CD4-positive, CD25-positive, alpha-beta regulatory T cell (primary cell): ENCODE measurements at regions not wholly inside any gene's neighbourhood (a gene's known extent, or its start where the extent isn't known, plus 50 kb on each side); places are given as distances from the start of the nearest gene placed in this dataset.

Experiments used
- ATAC-seq, 2 donors: fragments of 150-1000 bp; cut with Tn5 transposase; one replicate each; pipeline ENCODE4 v1.10.0; 2021; ENCODE audit warnings: low read depth in 2 of 2, moderate number of reproducible peaks in 2 of 2, moderate library complexity in 1 of 2
- DNase-seq, 3 donors: peaks; one replicate each; pipeline versions ENCODE4 v3.0.0 to v3.0.0-alpha.2; 2012 to 2022; ENCODE audit warnings: mixed read lengths in 1 of 3
- H3K27ac ChIP-seq: one replicate; pipeline ENCODE4 v1.7.0; 2013; ENCODE audit warnings: mild to moderate bottlenecking, low read length; ENCODE audit not compliant: insufficient read depth, poor library complexity, severe bottlenecking
- H3K27me3 ChIP-seq: one replicate; pipeline ENCODE4 v1.7.0; 2013; ENCODE audit warnings: low read length; ENCODE audit not compliant: control insufficient read depth, insufficient read depth
- H3K36me3 ChIP-seq: one replicate; pipeline ENCODE4 v1.7.0; 2013; ENCODE audit warnings: mild to moderate bottlenecking, low read length, moderate library complexity; ENCODE audit not compliant: control insufficient read depth, insufficient read depth
- H3K4me1 ChIP-seq: 2 replicates; pipeline ENCODE4 v1.7.0; 2013; ENCODE audit warnings: mild to moderate bottlenecking, low read length; ENCODE audit not compliant: insufficient read depth, control insufficient read depth, poor library complexity, severe bottlenecking
- H3K4me3 ChIP-seq: one replicate; pipeline ENCODE4 v1.7.0; 2013; ENCODE audit warnings: low read depth, mild to moderate bottlenecking, low read length, moderate library complexity
- H3K9me3 ChIP-seq, 2 experiments: 1 replicate in 1 of 2; 2 replicates in 1 of 2; pipeline ENCODE4 v1.7.0; 2013; ENCODE audit warnings: low read length in 2 of 2, mild to moderate bottlenecking in 1 of 2, moderate library complexity in 1 of 2; ENCODE audit not compliant: control insufficient read depth in 2 of 2
- H3K27ac Mint-ChIP-seq, 3 donors: one replicate each; pipeline ENCODE4 v1.8.0; 2020 to 2022; ENCODE audit warnings: mild to moderate bottlenecking in 3 of 3, mixed read lengths in 3 of 3, moderate library complexity in 2 of 3
- H3K27me3 Mint-ChIP-seq: one replicate; pipeline ENCODE4 v1.8.0; 2022; ENCODE audit warnings: mild to moderate bottlenecking, mixed read lengths
- H3K36me3 Mint-ChIP-seq: one replicate; pipeline ENCODE4 v1.8.0; 2020; ENCODE audit warnings: mixed read lengths
- H3K4me1 Mint-ChIP-seq, 4 donors: one replicate each; pipeline ENCODE4 v1.8.0; 2020 to 2022; ENCODE audit warnings: mixed read lengths in 4 of 4, mild to moderate bottlenecking in 1 of 4
- H3K4me3 Mint-ChIP-seq, 4 donors: one replicate each; pipeline ENCODE4 v1.8.0; 2020 to 2022; ENCODE audit warnings: mild to moderate bottlenecking in 4 of 4, mixed read lengths in 4 of 4, moderate library complexity in 3 of 4
- H3K9me3 Mint-ChIP-seq, 7 donors: one replicate each; pipeline ENCODE4 v1.8.0; 2020 to 2022; ENCODE audit warnings: mixed read lengths in 7 of 7, mild to moderate bottlenecking in 3 of 7, moderate library complexity in 2 of 7

DNA sequence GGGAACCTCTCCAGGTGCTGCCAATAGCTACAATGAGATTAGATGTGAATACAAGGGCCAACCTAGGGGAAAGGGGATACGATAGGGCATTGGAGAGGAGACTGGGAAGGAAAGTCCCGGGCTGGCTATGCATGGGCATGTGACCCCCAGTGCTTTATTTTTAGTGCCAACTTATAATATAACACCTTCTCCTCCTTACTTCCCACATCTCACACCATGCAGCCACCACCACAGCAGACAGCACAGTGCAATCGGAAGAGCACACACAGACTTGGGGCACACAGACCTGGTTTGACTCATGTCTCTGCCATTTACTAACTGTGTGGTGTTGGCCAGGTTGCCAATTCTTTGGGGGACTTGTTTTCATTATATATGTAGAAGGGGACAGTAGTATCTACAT, 85.4 kb downstream of the TOMM20 start:
- ATAC-seq (no peak), DNase-seq (no peak)
- no peak overlapping the region for H3K27ac Mint-ChIP-seq
- H3K9me3 Mint-ChIP-seq = peaks cover 0 to 13% (median 2%) of the 10 kb centered on the region in 7 donors
- H3K27me3 Mint-ChIP-seq = no peaks in the 10 kb centered on the region
- no peak overlapping the region for H3K4me3 ChIP-seq
- peaks cover 0 to 5% of the 10 kb centered on the region in 2 experiments for H3K9me3 ChIP-seq
- H3K4me1 ChIP-seq = no peaks in the 10 kb centered on the region
- H3K36me3 ChIP-seq = no peaks in the 10 kb centered on the region
- no peak overlapping the region for H3K4me3 Mint-ChIP-seq
- H3K36me3 Mint-ChIP-seq = no peaks in the 10 kb centered on the region
- H3K27me3 ChIP-seq = no peaks in the 10 kb centered on the region
- no peak overlapping the region for H3K27ac ChIP-seq
- H3K4me1 Mint-ChIP-seq = peaks cover 0 to 11% (median 3%) of the 10 kb centered on the region in 4 donors

DNA sequence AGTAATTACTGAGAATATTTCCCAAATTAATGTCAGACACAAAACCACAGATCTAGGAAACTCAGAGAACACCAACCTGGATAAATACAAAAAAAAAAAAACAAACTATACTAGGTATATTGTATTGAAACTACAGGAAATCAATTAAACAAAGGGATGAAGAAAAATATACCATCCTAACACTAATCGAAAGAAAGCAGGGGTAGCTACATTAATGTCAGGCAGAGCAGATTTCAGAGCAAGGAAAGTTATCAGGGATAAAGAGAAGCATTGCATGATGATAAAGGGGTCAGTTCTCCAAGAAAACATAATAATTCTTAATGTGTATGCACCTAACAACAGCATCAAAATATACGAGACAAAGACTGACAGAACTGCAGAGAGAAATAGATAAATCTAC, 89.9 kb downstream of the TOMM20 start:
- no peaks in the 10 kb centered on the region for H3K27me3 ChIP-seq
- H3K4me3 ChIP-seq = no peak overlapping the region
- H3K9me3 ChIP-seq = peaks cover 0 to 5% of the 10 kb centered on the region in 2 experiments
- Mint-ChIP-seq H3K27me3 (no peaks in the 10 kb centered on the region), H3K36me3 (no peaks in the 10 kb centered on the region), H3K9me3 (peaks cover 0 to 17% (median 3%) of the 10 kb centered on the region in 7 donors), H3K4me1 (peaks cover 0 to 8% (median 3%) of the 10 kb centered on the region in 4 donors), H3K4me3 (no peak overlapping the region), H3K27ac (no peak overlapping the region)
- no peak overlapping the region for H3K27ac ChIP-seq
- H3K36me3 ChIP-seq = no peaks in the 10 kb centered on the region
- DNase-seq = no peak
- no peak for ATAC-seq
- no peaks in the 10 kb centered on the region for H3K4me1 ChIP-seq

DNA sequence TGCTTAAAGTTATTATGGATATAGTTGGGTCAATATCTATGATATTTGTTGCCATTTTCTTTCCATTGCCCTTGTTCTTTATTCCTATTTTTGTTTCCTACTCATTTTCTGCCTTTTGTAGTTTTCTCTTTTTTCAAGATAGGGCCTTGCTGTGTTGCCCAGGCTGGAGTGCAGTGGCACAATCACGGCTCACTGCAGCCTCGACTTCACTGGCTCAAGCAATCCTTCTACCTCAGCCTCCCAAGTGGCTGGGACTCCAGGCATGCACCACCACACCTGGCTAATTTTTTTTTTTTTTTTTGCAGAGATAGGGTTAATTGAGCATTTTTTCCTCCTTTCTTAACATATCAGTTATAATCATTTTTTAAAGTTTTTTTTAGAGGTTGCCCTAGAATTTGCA, 92.7 kb downstream of the TOMM20 start:
- DNase-seq (no peak), ATAC-seq (no peak)
- Mint-ChIP-seq H3K27ac (no peak overlapping the region), H3K36me3 (no peaks in the 10 kb centered on the region), H3K9me3 (peaks cover 0 to 17% (median 3%) of the 10 kb centered on the region in 7 donors), H3K4me3 (no peak overlapping the region), H3K4me1 (peaks cover 0 to 4% (median 3%) of the 10 kb centered on the region in 4 donors), H3K27me3 (no peaks in the 10 kb centered on the region)
- Histone ChIP-seq H3K36me3 (no peaks in the 10 kb centered on the region), H3K27me3 (no peaks in the 10 kb centered on the region), H3K27ac (no peak overlapping the region), H3K4me1 (no peaks in the 10 kb centered on the region), H3K9me3 (peaks cover 0 to 5% of the 10 kb centered on the region in 2 experiments), H3K4me3 (no peak overlapping the region)

GRCh38 chr1:235030919-235031596, 97.6 kb downstream of the TOMM20 start:
- Mint-ChIP-seq H3K9me3 (peaks cover 0 to 3% (median 0%) of the 10 kb centered on the region in 7 donors), H3K4me1 (peaks cover 0 to 2% (median 0%) of the 10 kb centered on the region in 4 donors), H3K27ac (no peak overlapping the region), H3K36me3 (no peaks in the 10 kb centered on the region), H3K4me3 (no peak overlapping the region), H3K27me3 (no peaks in the 10 kb centered on the region)
- Histone ChIP-seq H3K27me3 (no peaks in the 10 kb centered on the region), H3K27ac (no peak overlapping the region), H3K4me3 (no peak overlapping the region), H3K4me1 (no peaks in the 10 kb centered on the region), H3K36me3 (no peaks in the 10 kb centered on the region), H3K9me3 (no peaks in the 10 kb centered on the region)
- DNase-seq (no peak), ATAC-seq (no peak)

- H3K27ac Mint-ChIP-seq = no peak overlapping the region
- no peaks in the 10 kb centered on the region for H3K36me3 ChIP-seq
- H3K9me3 ChIP-seq = no peaks in the 10 kb centered on the region
- H3K4me1 Mint-ChIP-seq = peaks cover 0 to 2% (median 0%) of the 10 kb centered on the region in 4 donors
- no peak overlapping the region for H3K27ac ChIP-seq
- H3K36me3 Mint-ChIP-seq = no peaks in the 10 kb centered on the region
- no peak overlapping the region for H3K4me3 ChIP-seq
- ATAC-seq (no peak), DNase-seq (no peak)
- no peaks in the 10 kb centered on the region for H3K27me3 Mint-ChIP-seq
- H3K4me3 Mint-ChIP-seq = no peak overlapping the region
- no peaks in the 10 kb centered on the region for H3K4me1 ChIP-seq
- peaks cover 0 to 3% (median 0%) of the 10 kb centered on the region in 7 donors for H3K9me3 Mint-ChIP-seq
- no peaks in the 10 kb centered on the region for H3K27me3 ChIP-seq
These were observed 100.8 kb downstream of the TOMM20 start for GRCh38 chr1:235027862-235028250.

DNA sequence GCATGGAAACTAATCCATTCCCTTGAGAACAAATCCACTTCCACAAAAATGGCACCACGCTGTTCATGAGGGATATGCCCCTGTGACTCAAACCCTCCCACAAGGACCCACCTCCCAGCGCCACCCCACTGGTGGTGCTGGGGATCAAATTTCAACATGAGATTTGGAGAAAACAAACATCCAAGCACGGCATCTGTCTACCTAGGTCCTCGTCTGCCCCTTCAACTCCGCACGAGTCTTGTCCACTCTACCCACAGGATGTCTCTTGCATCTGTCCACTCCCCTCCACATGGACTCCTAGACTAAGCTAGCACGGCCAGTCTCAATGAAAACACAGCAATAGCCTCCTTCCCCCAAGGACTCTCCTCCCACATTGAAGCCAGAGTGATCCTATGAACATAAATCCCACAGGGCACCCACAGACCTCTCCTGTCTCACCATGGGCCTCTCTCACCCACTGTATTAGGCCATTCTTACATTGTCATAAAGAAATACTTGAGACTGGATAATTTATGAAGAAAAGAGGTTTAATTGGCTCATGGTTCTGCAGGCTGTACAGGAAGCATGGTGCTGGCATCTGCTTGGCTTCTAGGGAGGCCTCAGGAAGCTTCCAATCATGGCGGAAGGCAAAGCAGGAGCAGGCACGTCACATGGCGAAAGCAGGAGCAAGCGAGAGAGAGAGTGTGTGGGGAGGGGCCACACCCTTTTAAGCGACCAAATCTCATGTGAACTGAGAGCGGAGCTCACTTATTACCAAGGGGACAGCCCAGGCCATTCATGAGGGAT, 101.4 kb downstream of the TOMM20 start:
- Histone ChIP-seq H3K27me3 (no peaks in the 10 kb centered on the region), H3K9me3 (no peaks in the 10 kb centered on the region), H3K27ac (no peak overlapping the region), H3K4me1 (no peaks in the 10 kb centered on the region), H3K4me3 (no peak overlapping the region), H3K36me3 (no peaks in the 10 kb centered on the region)
- Mint-ChIP-seq H3K36me3 (no peaks in the 10 kb centered on the region), H3K4me3 (no peak overlapping the region), H3K4me1 (peaks cover 0 to 5% (median under 1%) of the 10 kb centered on the region in 4 donors), H3K27me3 (no peaks in the 10 kb centered on the region), H3K9me3 (peaks cover 0 to 3% (median 0%) of the 10 kb centered on the region in 7 donors), H3K27ac (no peak overlapping the region)
- ATAC-seq (no peak), DNase-seq (no peak)

DNA sequence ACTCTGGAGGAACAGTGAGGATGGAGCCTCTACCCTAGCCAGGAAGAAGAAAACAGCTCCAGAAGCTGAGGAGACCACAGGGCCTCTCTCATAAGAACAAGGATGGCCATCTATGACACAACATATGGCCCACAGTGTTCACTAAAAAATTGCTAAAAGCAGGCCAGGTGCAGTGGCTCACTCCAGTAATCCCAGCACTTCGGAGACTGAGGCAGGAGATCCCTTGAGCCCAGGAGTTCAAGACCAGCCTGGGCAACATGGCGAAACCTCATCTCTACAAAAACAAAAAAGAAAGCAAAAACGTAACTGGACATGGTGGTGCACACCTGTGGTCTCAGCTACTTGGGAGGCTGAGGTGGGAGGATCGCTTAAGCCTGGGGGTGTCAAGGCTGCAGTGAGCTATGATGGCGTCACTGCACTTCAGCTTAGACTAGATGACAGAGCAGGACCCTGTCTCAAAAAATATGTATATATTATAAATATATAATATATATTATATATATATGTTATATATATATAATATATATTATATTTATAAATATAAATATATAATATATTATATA, 103.1 kb downstream of the TOMM20 start:
- Histone ChIP-seq H3K27me3 (no peaks in the 10 kb centered on the region), H3K9me3 (no peaks in the 10 kb centered on the region), H3K4me3 (no peak overlapping the region), H3K36me3 (no peaks in the 10 kb centered on the region), H3K27ac (no peak overlapping the region), H3K4me1 (no peaks in the 10 kb centered on the region)
- Mint-ChIP-seq H3K4me3 (no peak overlapping the region), H3K27me3 (no peaks in the 10 kb centered on the region), H3K4me1 (peaks cover 0 to 7% (median 0%) of the 10 kb centered on the region in 4 donors), H3K9me3 (peaks cover 0 to 3% (median 0%) of the 10 kb centered on the region in 7 donors), H3K36me3 (no peaks in the 10 kb centered on the region), H3K27ac (no peak overlapping the region)
- ATAC-seq = no peak
- DNase-seq = no peak
